GM19438 (cell line): ENCODE measurements at regions not wholly inside any gene's neighbourhood (a gene's known extent, or its start where the extent isn't known, plus 50 kb on each side); places are given as distances from the start of the nearest gene placed in this dataset.
"Not testable (repeated sequence)": the region's sequence is repeated elsewhere in the genome, so short reads cannot be mapped to it uniquely, and the experiment has no call there.

Source experiments
- ATAC-seq: cut with Tn5 transposase; IDR thresholded peaks from one replicate; pipeline ENCODE4 v1.9.1; 2021; ENCODE audit warnings: low read depth; ENCODE audit not compliant: unreplicated experiment

- ATAC-seq, result no peak
These were observed 835.3 kb upstream of the CITED2 start for GRCh38 chr6:140209775-140210174.

DNA sequence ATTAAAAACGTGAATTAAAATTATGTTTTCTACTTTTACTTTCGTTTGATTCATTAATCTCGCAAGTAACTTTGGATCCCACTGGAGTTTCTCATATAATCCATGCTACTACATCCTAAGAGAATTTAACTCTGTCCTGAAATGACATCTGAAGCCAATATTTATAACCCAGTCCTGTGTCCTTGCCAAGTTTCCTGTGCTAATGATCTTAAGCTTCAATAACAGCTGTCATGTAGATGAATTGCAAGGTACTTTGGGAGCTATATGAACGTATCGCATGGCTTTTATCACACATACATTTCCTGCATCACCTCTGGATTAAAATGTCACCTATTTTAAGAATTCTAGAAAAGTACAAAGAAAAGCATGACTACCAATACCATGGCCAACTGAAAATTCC is 833.8 kb upstream of the CITED2 start:
- ATAC-seq, result no peak

DNA sequence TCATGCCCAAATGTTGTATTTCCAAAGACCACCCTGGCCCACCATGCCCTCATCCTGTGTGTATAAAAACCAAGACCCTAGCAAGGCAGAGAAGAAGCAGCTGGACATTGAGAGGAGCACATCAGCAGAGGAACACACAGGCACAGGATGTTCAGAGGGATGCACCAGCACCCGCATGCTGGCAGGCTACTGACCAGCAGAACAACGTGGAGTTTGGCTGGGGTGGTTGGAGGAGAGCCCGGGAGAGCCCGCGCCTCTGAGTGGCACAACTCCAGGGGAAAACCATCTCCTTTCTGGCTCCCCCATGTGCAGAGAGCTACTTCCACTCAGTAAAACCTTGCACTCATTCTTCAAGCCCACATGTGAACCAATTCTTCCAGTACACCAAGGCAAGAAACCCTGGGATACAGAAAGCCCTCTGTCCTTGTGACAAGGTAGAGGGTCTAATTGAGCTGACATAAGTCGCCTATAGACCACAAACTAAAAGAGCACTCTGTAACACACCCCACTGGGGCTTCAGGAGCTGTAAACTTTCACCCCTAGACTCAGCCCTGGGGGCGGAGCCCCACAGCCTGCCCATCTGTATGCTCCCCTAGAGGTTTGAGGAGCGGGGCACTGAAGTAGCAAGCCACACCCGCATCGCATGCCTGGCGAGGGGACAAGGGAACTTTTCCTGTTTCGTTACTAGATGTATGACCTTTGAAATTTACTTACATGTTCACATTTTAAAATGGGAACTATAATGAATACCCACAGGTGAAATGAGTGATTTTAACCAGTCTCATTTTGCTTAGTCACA is 831.5 kb upstream of the CITED2 start:
- no peak for ATAC-seq

- no peak for ATAC-seq
These were observed 829.7 kb upstream of the CITED2 start for GRCh38 chr6:140204154-140204553.

- ATAC-seq, result no peak
These were observed 829.3 kb upstream of the CITED2 start for GRCh38 chr6:140203661-140204147.

DNA sequence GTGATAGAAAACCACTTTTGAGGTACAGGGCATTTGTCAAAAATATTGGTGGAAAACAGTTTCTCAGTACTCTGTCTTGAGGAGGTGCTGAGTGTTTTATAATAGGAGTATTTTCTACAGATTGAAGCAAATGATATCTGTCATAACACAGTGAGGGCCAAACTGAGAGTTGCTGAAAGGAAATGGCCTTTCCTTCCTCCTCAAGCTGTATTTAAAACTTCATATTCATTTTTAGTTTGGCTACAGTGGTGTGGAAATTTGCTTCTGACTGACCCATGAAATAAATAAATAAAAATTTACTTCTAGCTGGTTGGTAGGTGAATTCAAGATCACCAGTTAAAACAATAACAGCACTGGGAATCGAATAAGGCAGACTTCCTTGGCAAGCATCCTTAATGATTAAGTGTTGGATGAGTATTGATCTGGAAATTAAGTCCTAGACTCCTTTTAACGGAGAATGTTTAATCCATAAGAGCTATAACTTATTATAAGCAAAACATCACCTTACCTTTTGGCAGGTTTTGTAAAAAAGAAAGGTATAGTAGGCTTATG is 828.6 kb upstream of the CITED2 start:
- ATAC-seq, result no peak

GRCh38 chr6:140201787-140202458 is 827.5 kb upstream of the CITED2 start:
- ATAC-seq, result no peak

- ATAC-seq, result no peak
These were observed 818.8 kb upstream of the CITED2 start for GRCh38 chr6:140193269-140193668.

GRCh38 chr6:140192018-140192417 is 817.6 kb upstream of the CITED2 start:
- ATAC-seq, result no peak

DNA sequence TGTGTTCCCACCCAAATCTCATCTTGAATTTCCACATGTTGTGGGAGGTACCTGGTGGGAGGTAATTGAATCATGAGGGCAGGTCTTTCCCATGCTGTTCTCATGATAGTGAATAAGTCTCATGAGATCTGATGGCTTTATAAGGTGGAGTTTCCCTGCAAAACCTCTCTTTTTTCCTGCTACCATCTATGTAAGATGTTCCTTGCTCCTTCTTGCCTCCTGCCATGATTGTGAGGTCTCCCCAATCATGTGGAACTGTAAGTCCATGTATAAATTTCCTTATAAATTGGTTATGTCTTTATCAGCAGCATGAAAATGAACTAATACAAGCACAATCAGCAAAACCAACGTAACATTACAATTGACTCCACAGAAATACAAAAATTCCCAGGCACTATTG is 814.8 kb upstream of the CITED2 start:
- not testable (repeated sequence) for ATAC-seq

GRCh38 chr6:140185991-140186390 is 811.5 kb upstream of the CITED2 start:
- ATAC-seq, result no peak

DNA sequence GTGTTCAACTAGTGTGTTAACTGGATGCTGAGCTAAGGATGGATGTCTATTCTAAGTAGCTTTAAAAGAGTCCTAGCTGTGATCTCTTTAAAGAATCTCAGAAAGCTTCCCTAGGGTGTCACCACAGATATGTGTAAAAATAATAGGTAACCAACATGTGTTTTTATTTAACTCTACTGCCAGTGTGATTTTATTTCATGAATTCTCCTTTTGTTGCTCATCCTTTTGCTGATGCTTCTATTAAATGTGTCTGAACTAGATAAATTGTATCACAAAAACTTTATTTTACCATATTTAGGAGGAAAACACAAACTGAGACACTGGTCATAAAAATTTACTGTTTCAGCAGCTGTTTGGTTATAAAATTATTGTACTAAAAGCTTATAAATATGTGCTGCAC is 809.4 kb upstream of the CITED2 start:
- ATAC-seq, result no peak

DNA sequence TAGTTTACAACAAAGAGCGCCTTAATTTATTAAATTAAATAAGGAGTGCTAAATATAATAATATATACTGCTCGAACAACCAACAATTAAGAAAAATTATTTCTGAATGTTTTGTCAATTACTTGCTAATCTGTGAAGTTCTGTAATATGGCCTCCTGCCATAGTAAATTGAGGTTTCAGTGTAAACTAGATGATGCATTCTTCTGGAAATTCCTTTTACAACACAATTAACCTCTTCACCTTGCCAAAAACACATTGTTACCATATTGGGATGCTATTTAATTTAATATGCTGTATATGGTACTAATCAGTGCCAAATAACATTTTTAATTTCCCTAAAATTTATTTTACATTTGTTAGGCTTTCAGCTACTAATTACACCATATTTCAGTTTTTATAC is 808.4 kb upstream of the CITED2 start:
- no peak for ATAC-seq

DNA sequence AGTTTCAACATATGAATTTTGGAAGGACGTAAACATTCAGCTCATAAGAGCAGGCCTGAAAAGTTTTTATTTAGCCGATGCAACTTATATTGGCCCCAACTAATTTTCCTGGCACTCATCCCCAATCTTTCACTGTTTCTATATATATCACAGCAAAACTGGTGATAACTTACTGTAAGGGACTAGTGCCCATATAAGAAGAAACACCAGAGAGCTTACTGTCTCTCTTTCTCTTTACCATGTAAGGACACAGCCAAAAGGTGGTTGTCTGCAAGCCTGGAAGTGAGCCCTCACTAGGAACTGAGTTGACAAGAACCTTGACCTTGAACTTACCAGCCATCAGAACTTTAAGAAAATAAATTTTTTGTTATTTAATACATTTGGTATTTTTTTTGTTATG is 807.4 kb upstream of the CITED2 start:
- ATAC-seq, result no peak

DNA sequence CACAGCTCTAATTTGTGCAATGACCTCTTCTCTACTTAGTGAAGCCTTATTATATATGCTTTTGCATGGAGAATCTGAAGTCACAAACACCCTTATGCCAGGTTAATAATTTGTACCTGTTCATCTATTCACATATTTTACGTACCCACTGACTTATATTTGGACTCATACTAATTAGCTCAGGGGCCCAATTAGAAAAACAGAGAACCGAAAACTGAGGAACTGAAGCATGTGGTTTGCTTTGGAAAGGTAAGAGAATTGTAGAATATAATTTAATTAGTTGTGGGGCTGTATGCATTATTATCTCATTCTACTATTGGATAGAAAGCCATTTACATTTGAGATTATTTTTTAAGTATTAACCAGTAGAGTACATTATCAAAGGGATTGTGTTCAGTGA is 805.9 kb upstream of the CITED2 start:
- no peak for ATAC-seq

GRCh38 chr6:140178935-140179334 is 804.5 kb upstream of the CITED2 start:
- no peak for ATAC-seq

DNA sequence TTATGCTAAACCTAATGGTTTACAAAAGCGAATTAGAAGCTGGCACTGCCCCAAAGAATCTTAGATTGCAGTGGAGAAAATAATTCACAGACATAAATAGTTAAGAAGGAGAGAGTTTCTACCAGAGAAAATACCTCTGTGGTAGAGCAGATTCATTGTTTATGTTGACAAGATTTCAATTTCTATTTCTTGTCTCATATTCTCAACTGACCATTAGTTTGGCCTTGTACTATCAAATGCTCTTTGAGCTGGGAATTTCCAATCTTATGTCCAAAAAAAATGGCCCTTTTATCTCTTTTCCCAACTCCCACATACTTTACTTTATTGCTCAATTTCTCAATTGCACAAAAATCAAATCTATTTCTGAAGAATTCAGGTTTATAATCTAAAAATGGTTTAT is 804.1 kb upstream of the CITED2 start:
- ATAC-seq, result no peak

DNA sequence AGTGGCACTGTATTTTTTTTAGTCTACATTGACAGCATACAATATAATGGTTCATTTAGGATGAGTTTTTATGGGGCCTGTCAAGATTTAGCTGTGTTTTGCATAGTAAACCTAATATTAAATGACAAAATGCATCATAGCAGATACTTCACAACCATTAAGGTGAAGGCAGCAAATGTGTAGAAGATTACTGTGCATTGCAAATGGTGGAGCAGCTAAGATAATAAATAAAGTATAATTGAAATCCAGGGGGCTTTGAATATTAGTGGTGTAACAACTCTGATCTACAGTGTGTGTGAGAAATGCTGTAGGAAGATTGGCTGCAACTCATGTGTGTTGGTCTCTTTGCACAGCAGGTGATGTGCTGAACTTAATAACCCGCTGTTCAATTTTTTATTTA is 801.9 kb upstream of the CITED2 start:
- no peak for ATAC-seq

DNA sequence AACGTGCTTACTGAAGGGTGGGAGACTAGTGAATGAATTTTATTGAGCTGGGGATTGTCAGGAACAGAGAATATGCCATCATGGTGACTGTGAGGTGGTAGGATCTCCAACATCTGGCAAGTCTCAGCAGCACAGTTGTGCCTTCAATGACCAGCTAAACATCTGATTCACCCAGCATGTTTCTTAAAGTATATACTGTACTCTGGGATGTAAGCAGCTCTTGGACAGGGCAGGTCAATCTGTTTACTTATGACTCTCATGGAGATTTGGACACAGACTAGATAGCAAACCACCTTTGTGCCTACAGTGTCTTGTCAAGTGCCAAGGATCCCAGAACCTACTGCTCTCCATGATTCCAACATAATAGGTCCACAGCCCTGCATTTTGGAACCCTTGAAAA is 801.0 kb upstream of the CITED2 start:
- no peak for ATAC-seq

DNA sequence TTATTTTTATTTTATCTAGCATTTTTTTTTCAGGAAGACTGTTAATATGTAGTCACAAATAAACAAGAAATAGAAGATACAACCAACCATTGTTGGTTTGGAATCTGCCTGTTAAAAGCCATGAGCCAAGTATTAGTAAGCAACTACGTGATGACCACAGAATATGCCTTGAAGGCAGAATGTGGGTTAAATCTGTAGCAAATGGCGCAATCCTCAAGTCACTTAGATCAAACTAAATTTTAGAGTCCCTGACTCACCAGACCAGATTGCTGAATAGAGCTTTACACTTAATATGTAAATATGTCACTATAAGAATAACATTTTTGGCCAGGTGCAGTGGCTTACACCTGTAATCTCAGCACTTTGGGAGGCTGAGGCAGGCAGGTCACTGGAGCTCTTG is 800.1 kb upstream of the CITED2 start:
- no peak for ATAC-seq

- no peak for ATAC-seq
These were observed 793.9 kb upstream of the CITED2 start for GRCh38 chr6:140168365-140168764.

DNA sequence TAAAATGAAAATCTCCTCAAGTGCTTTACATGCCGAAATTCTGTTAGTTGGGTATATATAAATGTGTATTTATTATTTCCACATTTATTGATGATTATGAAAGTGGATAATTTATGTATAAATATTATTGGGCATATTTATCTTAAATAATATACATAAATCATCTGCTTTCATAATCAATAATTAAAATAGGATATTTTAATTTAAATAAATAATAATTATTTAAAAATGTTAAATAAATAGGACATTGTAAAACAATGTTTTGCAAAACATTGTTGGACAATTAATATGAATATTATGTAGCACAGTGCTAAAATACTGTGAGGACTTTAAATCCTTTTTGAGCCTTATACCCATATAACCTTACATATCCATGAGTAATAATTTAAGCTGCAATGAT is 786.5 kb upstream of the CITED2 start:
- ATAC-seq, result no peak
